ENCODE measurements at regions not wholly inside any gene's neighbourhood (a gene's known extent, or its start where the extent isn't known, plus 50 kb on each side); places are given as distances from the start of the nearest gene placed in this dataset.

DNA sequence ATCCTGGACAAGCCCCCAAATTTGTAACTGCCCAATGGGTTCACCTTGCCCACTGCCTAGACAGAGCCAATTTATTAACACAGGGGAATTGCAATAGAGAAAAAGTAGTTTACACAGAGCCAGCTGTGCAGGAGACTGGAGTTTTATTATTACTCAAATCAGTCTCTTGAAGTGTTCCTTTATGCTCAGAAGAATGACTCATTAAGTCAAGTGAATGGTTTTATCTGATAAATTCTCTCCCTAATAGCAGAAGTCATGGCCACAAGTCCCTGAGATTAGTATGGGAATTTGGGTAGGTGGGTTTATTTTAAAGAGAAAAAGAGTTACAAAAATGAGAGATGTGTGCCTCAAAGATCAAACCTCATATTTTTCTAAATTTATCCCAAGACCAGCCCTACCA, 122.8 kb upstream of the NUDT4 start:
- no peak overlapping the region for H3K56ac ChIP-seq (ENCODE audit: extremely low read depth, insufficient read depth, low read length)
- H3K18ac ChIP-seq (ENCODE audit: low read depth, low read length), result no peak overlapping the region
- H2BK20ac ChIP-seq (ENCODE audit: low read depth, low read length), result no peak overlapping the region
- no peak overlapping the region for H3K4me3 ChIP-seq (ENCODE audit: insufficient read depth, low read depth, low read length)
- H2AFZ ChIP-seq (replicated peaks; ENCODE audit: low read length, poor library complexity), result no peak overlapping the region
- ChIA-PET POLR2A (ENCODE audit: unreplicated experiment) (no interaction called here), CTCF (no interaction called here)
- H2BK5ac ChIP-seq (ENCODE audit: low read depth, low read length, poor library complexity, severe bottlenecking), result no peak overlapping the region
- no peak overlapping the region for H4K5ac ChIP-seq (ENCODE audit: low read depth, low read length)
- H4K8ac ChIP-seq (ENCODE audit: low read depth in 2 of 2, low read length in 2 of 2), result no peak overlapping the region
- peaks cover 6% of the 10 kb centered on the region for H3K4me1 ChIP-seq (ENCODE audit: control insufficient read depth, insufficient read depth, low read length)
- no peaks in the 10 kb centered on the region for H3K36me3 ChIP-seq (ENCODE audit: control insufficient read depth, insufficient read depth, low read length)
- no peaks in the 10 kb centered on the region for H3K9me1 ChIP-seq (ENCODE audit: insufficient read depth, low read length)
- H3K79me1 ChIP-seq (ENCODE audit: low read depth in 1 of 2, low read length in 2 of 2), result no peaks in the 10 kb centered on the region
- H3K9me3 ChIP-seq (ENCODE audit: control insufficient read depth, insufficient read depth, low read length), result peaks cover 6% of the 10 kb centered on the region
- in situ Hi-C loops (cut with MboI; ENCODE audit: low sequenced_read_pairs), result no loop called here
- no peak overlapping the region for H3K4ac ChIP-seq (ENCODE audit: low read depth, low read length)
- no peak overlapping the region for H2AK5ac ChIP-seq (ENCODE audit: low read depth, low read length)
- no TSS peak for BruUV-seq (replicated peaks)
- intact Hi-C loops (cut with micrococcal nuclease), result no loop called here
- H3K23ac ChIP-seq (ENCODE audit: low read depth, low read length), result no peak overlapping the region
- TF ChIP-seq, protein P1, sequence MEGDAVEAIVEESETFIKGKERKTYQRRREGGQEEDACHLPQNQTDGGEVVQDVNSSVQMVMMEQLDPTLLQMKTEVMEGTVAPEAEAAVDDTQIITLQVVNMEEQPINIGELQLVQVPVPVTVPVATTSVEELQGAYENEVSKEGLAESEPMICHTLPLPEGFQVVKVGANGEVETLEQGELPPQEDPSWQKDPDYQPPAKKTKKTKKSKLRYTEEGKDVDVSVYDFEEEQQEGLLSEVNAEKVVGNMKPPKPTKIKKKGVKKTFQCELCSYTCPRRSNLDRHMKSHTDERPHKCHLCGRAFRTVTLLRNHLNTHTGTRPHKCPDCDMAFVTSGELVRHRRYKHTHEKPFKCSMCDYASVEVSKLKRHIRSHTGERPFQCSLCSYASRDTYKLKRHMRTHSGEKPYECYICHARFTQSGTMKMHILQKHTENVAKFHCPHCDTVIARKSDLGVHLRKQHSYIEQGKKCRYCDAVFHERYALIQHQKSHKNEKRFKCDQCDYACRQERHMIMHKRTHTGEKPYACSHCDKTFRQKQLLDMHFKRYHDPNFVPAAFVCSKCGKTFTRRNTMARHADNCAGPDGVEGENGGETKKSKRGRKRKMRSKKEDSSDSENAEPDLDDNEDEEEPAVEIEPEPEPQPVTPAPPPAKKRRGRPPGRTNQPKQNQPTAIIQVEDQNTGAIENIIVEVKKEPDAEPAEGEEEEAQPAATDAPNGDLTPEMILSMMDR (conservative IDR thresholded peaks at IDR 0.05; ENCODE audit: low read depth, low read length), result no peak
- no peak for TF ChIP-seq CHD1 (IDR thresholded peaks at IDR 0.05; ENCODE audit: low read depth, low read length)
- H2BK15ac ChIP-seq (ENCODE audit: low read depth, low read length), result no peak overlapping the region
- no peak overlapping the region for H2BK120ac ChIP-seq (ENCODE audit: low read depth, low read length)
- H3K4me2 ChIP-seq (ENCODE audit: low read depth, low read length), result no peak overlapping the region
- H3K14ac ChIP-seq (replicated peaks; ENCODE audit: low read depth, low read length), result no peak overlapping the region
- H4K91ac ChIP-seq (ENCODE audit: insufficient read depth, low read depth, low read length), result no peak overlapping the region
- no peak overlapping the region for H2AK9ac ChIP-seq (replicated peaks; ENCODE audit: low read depth, low read length, poor library complexity)
- no peaks in the 10 kb centered on the region for H3K27me3 ChIP-seq (ENCODE audit: control insufficient read depth, insufficient read depth, low read length)
- no peak overlapping the region for H3K9ac ChIP-seq (ENCODE audit: low read depth, low read length)
- no peak for DNase-seq
- ATAC-seq (ENCODE audit: low read depth), result no peak
- no peak overlapping the region for H3K27ac ChIP-seq (ENCODE audit: insufficient read depth, low read length)
- H4K20me1 ChIP-seq (ENCODE audit: insufficient read depth, low read length), result no peaks in the 10 kb centered on the region
- dilution Hi-C loops (cut with HindIII; ENCODE audit: low sequenced_read_pairs, unreplicated experiment), result no loop called here

All from IMR-90 (cell line).